ENCODE measurements at regions not wholly inside any gene's neighbourhood (a gene's known extent, or its start where the extent isn't known, plus 50 kb on each side); places are given as distances from the start of the nearest gene placed in this dataset.

- Mint-ChIP-seq H3K4me3 (no peak overlapping the region), H3K36me3 (ENCODE audit: low read depth) (no peaks in the 10 kb centered on the region), H3K27me3 (ENCODE audit: low read depth) (no peaks in the 10 kb centered on the region), H3K27ac (peak overlapping the region; percentile 8 to 81 (median 66)), H3K9me3 (peaks cover 12% of the 10 kb centered on the region), H3K4me1 (peaks cover 23% of the 10 kb centered on the region)
- no peak for TF ChIP-seq CTCF (IDR thresholded peaks at IDR 0.05; ENCODE audit: unreplicated experiment in 3 of 3)
Measured at GRCh38 chr13:106172176-106172905, 363.1 kb downstream of the EFNB2 start.

- Mint-ChIP-seq H3K36me3 (ENCODE audit: low read depth) (peaks cover 6% of the 10 kb centered on the region), H3K9me3 (peaks cover 21% of the 10 kb centered on the region), H3K27ac (no peak overlapping the region), H3K27me3 (ENCODE audit: low read depth) (no peaks in the 10 kb centered on the region), H3K4me1 (peaks cover 11% of the 10 kb centered on the region), H3K4me3 (no peak overlapping the region)
- TF ChIP-seq CTCF (IDR thresholded peaks at IDR 0.05; ENCODE audit: unreplicated experiment in 3 of 3): no peak
Measured at GRCh38 chr13:106163426-106163825, 372.0 kb downstream of the EFNB2 start.

- Mint-ChIP-seq H3K9me3 (peaks cover 7% of the 10 kb centered on the region), H3K36me3 (ENCODE audit: low read depth) (peaks cover 6% of the 10 kb centered on the region), H3K4me3 (no peak overlapping the region), H3K27ac (no peak overlapping the region), H3K27me3 (ENCODE audit: low read depth) (no peaks in the 10 kb centered on the region), H3K4me1 (peaks cover 11% of the 10 kb centered on the region)
- no peak for TF ChIP-seq CTCF (IDR thresholded peaks at IDR 0.05; ENCODE audit: unreplicated experiment in 3 of 3)
Measured at GRCh38 chr13:106161146-106161545, 374.3 kb downstream of the EFNB2 start.

GRCh38 chr13:106159295-106160195 is 375.9 kb downstream of the EFNB2 start:
- Mint-ChIP-seq H3K36me3 (ENCODE audit: low read depth) (peaks cover 3% of the 10 kb centered on the region), H3K4me3 (no peak overlapping the region), H3K27ac (peak overlapping the region in 1 of 3 experiments; percentile 15), H3K27me3 (ENCODE audit: low read depth) (no peaks in the 10 kb centered on the region), H3K9me3 (peaks cover 4% of the 10 kb centered on the region), H3K4me1 (peaks cover 11% of the 10 kb centered on the region)
- no peak for TF ChIP-seq CTCF (IDR thresholded peaks at IDR 0.05; ENCODE audit: unreplicated experiment in 3 of 3)

- peaks cover 10% of the 10 kb centered on the region for H3K4me1 Mint-ChIP-seq
- no peaks in the 10 kb centered on the region for H3K27me3 Mint-ChIP-seq (ENCODE audit: low read depth)
- no peak overlapping the region for H3K4me3 Mint-ChIP-seq
- no peak for TF ChIP-seq CTCF (IDR thresholded peaks at IDR 0.05; ENCODE audit: unreplicated experiment in 3 of 3)
- H3K9me3 Mint-ChIP-seq: no peaks in the 10 kb centered on the region
- no peak overlapping the region for H3K27ac Mint-ChIP-seq
- H3K36me3 Mint-ChIP-seq (ENCODE audit: low read depth): no peaks in the 10 kb centered on the region
Measured at GRCh38 chr13:106156468-106156867, 379.0 kb downstream of the EFNB2 start.
